GM12878 (cell line): ENCODE measurements at regions not wholly inside any gene's neighbourhood (a gene's known extent, or its start where the extent isn't known, plus 50 kb on each side); places are given as distances from the start of the nearest gene placed in this dataset.

Source experiments
- BCL3 ChIP-seq: IDR thresholded peaks from 2 replicates; pipeline ENCODE4 v1.6.1; 2011; ENCODE audit warnings: borderline replicate concordance, low read depth, mild to moderate bottlenecking, moderate library complexity, low read length; ENCODE audit not compliant: insufficient read depth, poor library complexity, severe bottlenecking
- CBX5 ChIP-seq: sonication (generic); IDR thresholded peaks from 2 replicates; pipeline ENCODE4 v1.6.1; 2016; ENCODE audit warnings: low read depth, moderate library complexity, mild to moderate bottlenecking, inconsistent platforms
- CHD1 ChIP-seq: IDR thresholded peaks from 2 replicates; pipeline ENCODE4 v1.6.1; 2012; ENCODE audit warnings: low read depth, low read length, improper control_type of control experiment
- EP300 ChIP-seq, 2 experiments: fragments of 150-350 bp in 1 of 2; IDR thresholded peaks; 2 replicates each; pipeline ENCODE4 v1.6.1; 2011 to 2012; ENCODE audit warnings: low read depth in 2 of 2, low read length in 2 of 2, borderline replicate concordance in 1 of 2, improper control_type of control experiment in 1 of 2, inconsistent platforms in 1 of 2; ENCODE audit not compliant: control insufficient read depth in 1 of 2
- ETV6 ChIP-seq, 2 experiments: fragments of 450-650 bp in 1 of 2; IDR thresholded peaks in 1 of 2; conservative IDR thresholded peaks in 1 of 2; 2 replicates each; pipeline ENCODE4 v1.6.1; 2014; ENCODE audit warnings: antibody characterized with exemption in 1 of 2, borderline replicate concordance in 1 of 2, low read depth in 1 of 2, mild to moderate bottlenecking in 1 of 2, moderate library complexity in 1 of 2
- GATAD2B ChIP-seq: fragments of 450-650 bp; conservative IDR thresholded peaks from 2 replicates; pipeline ENCODE4 v1.6.1; 2017; ENCODE audit warnings: low read depth, mild to moderate bottlenecking, moderate library complexity
- HDGF ChIP-seq: fragments of 450-650 bp; IDR thresholded peaks from 2 replicates; pipeline ENCODE4 v1.6.1; 2016; ENCODE audit warnings: antibody characterized with exemption
- JUNB ChIP-seq: IDR thresholded peaks from 2 replicates; pipeline ENCODE4 v1.6.1; 2016; ENCODE audit warnings: antibody characterized with exemption, mild to moderate bottlenecking
- JUND ChIP-seq: IDR thresholded peaks from 2 replicates; pipeline ENCODE4 v1.6.1; 2012; ENCODE audit warnings: low read depth, mild to moderate bottlenecking, low read length, improper control_type of control experiment, moderate library complexity
- LARP7 ChIP-seq: fragments of 450-650 bp; IDR thresholded peaks from 2 replicates; pipeline ENCODE4 v1.6.1; 2017; ENCODE audit warnings: mild to moderate bottlenecking
- MEF2B ChIP-seq: fragments of 450-650 bp; IDR thresholded peaks from 2 replicates; pipeline ENCODE4 v1.6.1; 2018; ENCODE audit warnings: mild to moderate bottlenecking, moderate library complexity; ENCODE audit not compliant: partially characterized antibody, poor library complexity, severe bottlenecking
- MTA2 ChIP-seq: fragments of 450-650 bp; IDR thresholded peaks from 2 replicates; pipeline ENCODE4 v1.6.1; 2016; ENCODE audit warnings: low read depth, mild to moderate bottlenecking, moderate library complexity
- NBN ChIP-seq: fragments of 450-650 bp; IDR thresholded peaks from 2 replicates; pipeline ENCODE4 v1.6.1; 2016
- NFXL1 ChIP-seq: fragments of 450-650 bp; IDR thresholded peaks from 2 replicates; pipeline ENCODE4 v1.6.1; 2017; ENCODE audit warnings: antibody characterized with exemption, mild to moderate bottlenecking, borderline replicate concordance
- NFYB ChIP-seq: IDR thresholded peaks from 2 replicates; pipeline ENCODE4 v1.6.1; 2011; ENCODE audit warnings: low read depth, mild to moderate bottlenecking, low read length, improper control_type of control experiment, moderate library complexity; ENCODE audit not compliant: insufficient read depth
- NR2F1 ChIP-seq: fragments of 450-650 bp; conservative IDR thresholded peaks from 2 replicates; pipeline ENCODE4 v1.6.1; 2017; ENCODE audit warnings: mild to moderate bottlenecking
- POLR2AphosphoS5 ChIP-seq: IDR thresholded peaks from 2 replicates; pipeline ENCODE4 v1.6.1; 2011; ENCODE audit warnings: mild to moderate bottlenecking, low read length, inconsistent platforms
- POU2F2 ChIP-seq: IDR thresholded peaks from 3 replicates; pipeline ENCODE4 v1.6.1; 2011; ENCODE audit warnings: low read depth, mild to moderate bottlenecking, low read length, borderline replicate concordance
- RAD51 ChIP-seq: fragments of 450-650 bp; IDR thresholded peaks from 2 replicates; pipeline ENCODE4 v1.6.1; 2016; ENCODE audit warnings: moderate library complexity, mild to moderate bottlenecking, inconsistent platforms
- RB1 ChIP-seq: fragments of 450-650 bp; formaldehyde crosslinking; IDR thresholded peaks from 2 replicates; pipeline ENCODE4 v1.6.1; 2017; ENCODE audit warnings: mild to moderate bottlenecking, borderline replicate concordance
- RELA ChIP-seq: fragments of 450-650 bp; IDR thresholded peaks from 2 replicates; pipeline ENCODE4 v1.8.0; 2014; ENCODE audit warnings: borderline replicate concordance; ENCODE audit not compliant: partially characterized antibody
- RUNX3 ChIP-seq: IDR thresholded peaks from 2 replicates; pipeline ENCODE4 v1.6.1; 2012; ENCODE audit warnings: low read length, inconsistent platforms
- SUZ12 ChIP-seq: fragments of 200-600 bp; sonication (generic); IDR thresholded peaks from one replicate; pipeline ENCODE4 v1.6.1; 2018; ENCODE audit warnings: antibody characterized with exemption, mild to moderate bottlenecking; ENCODE audit not compliant: unreplicated experiment
- TCF12 ChIP-seq: IDR thresholded peaks from 2 replicates; pipeline ENCODE4 v1.6.1; 2011; ENCODE audit warnings: low read depth, mild to moderate bottlenecking, low read length
- TCF7 ChIP-seq: IDR thresholded peaks from 2 replicates; pipeline ENCODE4 v1.6.1; 2014; ENCODE audit warnings: antibody characterized with exemption, borderline replicate concordance
- ZBTB11 ChIP-seq: fragments of 450-650 bp; formaldehyde crosslinking; IDR thresholded peaks from 2 replicates; pipeline ENCODE4 v1.5.0; 2022; ENCODE audit warnings: mild to moderate bottlenecking, missing genetic modification characterization
- ZNF274 ChIP-seq: IDR thresholded peaks from one replicate; pipeline ENCODE4 v1.8.0; 2011; ENCODE audit not compliant: insufficient read length, insufficient read depth
- TF ChIP-seq, protein P1 (sequence below): IDR thresholded peaks from 2 replicates; pipeline ENCODE4 v1.6.1; 2011; ENCODE audit warnings: mild to moderate bottlenecking, low read depth, low read length, moderate library complexity; ENCODE audit not compliant: insufficient replicate concordance

DNA sequence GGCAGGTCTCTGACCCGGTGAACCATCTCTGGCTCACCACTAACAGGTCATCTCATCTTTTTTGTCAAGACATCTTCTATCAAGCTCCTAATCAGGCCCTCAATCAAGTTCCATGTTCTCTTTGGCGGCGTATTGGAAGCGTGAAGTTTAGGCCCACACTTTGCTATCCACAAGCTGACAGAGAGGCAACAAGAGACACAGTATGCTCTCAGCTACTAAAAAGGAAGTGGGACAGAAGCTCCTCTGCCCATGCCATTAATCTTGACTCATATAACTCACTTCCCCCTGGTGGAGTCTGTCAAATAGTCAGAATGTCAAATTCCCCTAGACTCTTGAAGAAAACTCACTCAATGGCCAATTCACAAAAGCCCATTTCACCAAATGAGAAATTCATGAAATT is 77.6 kb upstream of the TMC1 start (continued):
- TF ChIP-seq NBN (no peak), LARP7 (no peak), EP300 (IDR thresholded peaks at IDR 0.05; ENCODE audit: borderline replicate concordance in 1 of 2, control insufficient read depth in 1 of 2, low read depth in 2 of 2, low read length in 2 of 2) (peak; percentile 61 to 88), TCF12 (0 out of 2 replicates have a peak, but pooled peaks have one; percentile 60), RAD51 (no peak), ETV6 (conservative IDR thresholded peaks at IDR 0.05 in 1 of 2, IDR thresholded peaks at IDR 0.05 in 1 of 2; ENCODE audit: borderline replicate concordance in 1 of 2, low read depth in 1 of 2) (peak in 1 of 2 experiments; percentile 93; a peak in 2 of 4 replicates), RELA (no peak), NFXL1 (no peak), CBX5 (no peak), GATAD2B (no peak), ZNF274 (no peak), JUND (0 out of 2 replicates have a peak, but pooled peaks have one; percentile 45), BCL3 (peak; percentile 87), POLR2AphosphoS5 (no peak), NFYB (no peak), MTA2 (peak; percentile 9), POU2F2 (peak; percentile 78; the same call in 2 of the 3 replicates), JUNB (peak; percentile 75), RB1 (no peak), MEF2B (no peak), ZBTB11 (CRISPR knock-in tag) (no peak), CHD1 (no peak), TCF7 (no peak), HDGF (no peak), SUZ12 (no peak), NR2F1 (no peak), RUNX3 (peak; percentile 85)
- TF ChIP-seq, protein P1, sequence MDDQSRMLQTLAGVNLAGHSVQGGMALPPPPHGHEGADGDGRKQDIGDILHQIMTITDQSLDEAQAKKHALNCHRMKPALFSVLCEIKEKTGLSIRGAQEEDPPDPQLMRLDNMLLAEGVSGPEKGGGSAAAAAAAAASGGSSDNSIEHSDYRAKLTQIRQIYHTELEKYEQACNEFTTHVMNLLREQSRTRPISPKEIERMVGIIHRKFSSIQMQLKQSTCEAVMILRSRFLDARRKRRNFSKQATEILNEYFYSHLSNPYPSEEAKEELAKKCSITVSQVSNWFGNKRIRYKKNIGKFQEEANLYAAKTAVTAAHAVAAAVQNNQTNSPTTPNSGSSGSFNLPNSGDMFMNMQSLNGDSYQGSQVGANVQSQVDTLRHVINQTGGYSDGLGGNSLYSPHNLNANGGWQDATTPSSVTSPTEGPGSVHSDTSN: peak; percentile 84
